ENCODE measurements at regions not wholly inside any gene's neighbourhood (a gene's known extent, or its start where the extent isn't known, plus 50 kb on each side); places are given as distances from the start of the nearest gene placed in this dataset.
"Not testable (repeated sequence)": the region's sequence is repeated elsewhere in the genome, so short reads cannot be mapped to it uniquely, and the experiment has no call there.

DNA sequence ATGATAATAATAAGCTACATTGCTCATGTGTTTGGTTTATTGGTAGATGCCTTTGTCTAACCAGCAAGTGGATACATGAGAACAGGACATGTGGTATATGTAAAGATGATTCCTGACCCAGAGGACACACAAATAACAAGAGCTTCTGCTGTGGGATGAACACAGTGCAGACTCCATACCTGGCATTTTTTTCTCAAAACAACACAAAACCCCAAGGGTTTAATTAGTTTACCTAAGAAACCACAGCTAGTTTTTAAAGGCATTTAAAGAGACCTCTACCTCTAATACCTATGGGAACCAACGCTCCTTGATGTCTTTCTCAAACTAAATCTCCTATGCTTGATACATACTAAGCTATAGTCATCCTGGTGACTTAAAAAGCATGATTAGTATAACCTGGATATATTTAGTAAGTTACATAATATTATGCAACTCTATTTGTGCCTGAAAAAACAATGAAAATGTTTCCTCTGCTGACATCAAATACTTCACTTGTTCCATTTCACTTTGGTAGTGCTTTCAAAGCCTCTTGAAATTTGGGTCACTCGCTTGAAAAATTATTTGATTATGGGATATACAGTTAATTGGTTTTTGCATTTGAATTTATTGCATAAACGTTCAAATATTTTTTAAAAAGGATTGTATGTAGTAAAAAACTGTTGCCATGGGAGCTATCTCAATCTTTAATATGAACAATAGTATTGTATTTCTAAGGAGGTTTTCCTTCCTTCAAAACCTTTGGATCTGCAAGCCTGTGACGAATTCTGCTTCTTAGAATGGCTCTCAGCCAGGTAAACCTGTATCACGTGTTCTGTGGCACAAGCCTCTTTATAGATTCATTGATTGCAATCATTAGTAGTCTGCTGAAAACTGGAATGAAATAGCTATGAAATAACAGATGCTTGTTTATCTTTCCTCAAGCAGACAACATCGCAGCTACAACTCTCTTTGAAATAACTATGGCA is 233.0 kb upstream of the KCNMB2 start:
- no peak for FAIRE-seq

DNA sequence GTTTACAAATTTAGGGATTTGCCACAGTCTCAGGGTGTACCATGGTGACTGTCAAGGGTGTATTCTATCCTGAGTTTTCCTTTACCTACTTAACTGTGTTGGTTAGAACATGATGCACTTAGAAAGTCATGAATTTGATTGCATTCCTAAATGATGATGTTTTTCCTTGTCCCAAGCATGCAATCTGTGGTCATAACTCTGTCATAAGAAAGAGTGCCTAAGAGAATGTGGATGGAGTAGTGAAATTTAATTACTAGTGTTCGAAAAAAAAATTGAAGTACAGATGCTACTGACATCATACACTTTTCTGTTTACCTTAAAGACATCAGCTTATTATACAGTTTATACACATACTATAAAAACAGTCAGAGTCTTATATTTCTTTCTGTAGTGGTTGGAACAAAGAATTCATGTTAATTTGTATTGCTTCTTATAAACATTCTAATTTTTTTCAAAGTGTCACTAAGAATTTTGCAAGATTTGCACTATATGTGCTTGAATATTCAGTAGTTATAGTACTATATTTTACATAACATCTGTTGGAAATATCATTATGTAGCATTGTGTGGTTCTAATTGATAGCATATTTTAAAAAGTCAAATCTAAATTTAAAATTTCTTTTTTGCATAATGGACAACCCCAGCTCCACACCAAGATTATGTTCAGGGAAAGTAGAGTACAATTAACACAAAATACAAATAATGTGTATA is 231.3 kb upstream of the KCNMB2 start:
- FAIRE-seq: no peak

DNA sequence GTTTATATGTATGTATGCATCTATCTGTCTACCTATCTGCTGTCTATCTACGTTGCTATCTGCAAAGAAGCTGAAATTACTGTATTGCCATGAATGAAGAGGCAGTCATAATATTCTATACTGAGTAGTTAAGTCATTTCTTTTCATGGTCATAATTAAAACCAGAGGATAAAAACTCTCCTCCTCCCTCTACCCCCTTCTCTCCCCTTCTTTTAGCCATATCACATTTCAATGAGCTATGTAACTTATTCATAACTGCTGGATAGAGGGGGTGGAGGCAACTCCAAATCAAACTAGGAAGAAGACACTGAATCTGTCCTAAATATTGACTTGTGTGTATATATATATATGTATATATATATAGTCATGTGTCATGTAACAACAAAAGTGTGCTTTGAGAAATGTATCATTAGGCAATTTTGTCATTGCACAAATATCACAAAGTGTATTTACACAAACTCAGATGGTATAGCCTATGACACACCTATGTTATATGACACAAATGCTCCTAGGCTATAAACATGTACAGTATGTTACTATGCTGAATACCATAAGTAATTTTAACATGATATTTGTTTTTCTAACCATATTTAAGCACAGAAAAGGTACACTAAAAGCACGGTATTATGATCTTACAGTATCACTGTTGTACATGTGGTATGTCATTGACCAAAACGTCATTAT is 229.7 kb upstream of the KCNMB2 start:
- FAIRE-seq: no peak

DNA sequence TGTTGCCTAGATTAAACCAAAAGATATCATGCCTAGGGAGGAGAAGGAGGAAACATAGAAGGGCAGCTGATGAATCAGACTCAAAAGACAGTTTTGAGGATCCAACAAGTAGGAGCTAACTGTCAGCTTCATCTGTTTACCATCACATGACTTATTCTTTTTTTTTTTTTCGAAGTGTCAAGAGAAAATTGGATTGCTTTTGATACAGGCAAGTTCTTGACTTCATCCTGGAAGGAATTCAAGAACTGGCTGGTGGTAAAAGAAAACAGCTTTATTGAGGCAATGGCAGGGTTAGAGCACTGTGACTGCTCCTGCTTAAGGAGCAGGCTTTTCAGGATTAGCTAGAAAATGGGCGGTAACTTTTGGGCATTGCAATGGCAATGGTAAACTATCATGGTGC is 227.5 kb upstream of the KCNMB2 start:
- FAIRE-seq: no peak

DNA sequence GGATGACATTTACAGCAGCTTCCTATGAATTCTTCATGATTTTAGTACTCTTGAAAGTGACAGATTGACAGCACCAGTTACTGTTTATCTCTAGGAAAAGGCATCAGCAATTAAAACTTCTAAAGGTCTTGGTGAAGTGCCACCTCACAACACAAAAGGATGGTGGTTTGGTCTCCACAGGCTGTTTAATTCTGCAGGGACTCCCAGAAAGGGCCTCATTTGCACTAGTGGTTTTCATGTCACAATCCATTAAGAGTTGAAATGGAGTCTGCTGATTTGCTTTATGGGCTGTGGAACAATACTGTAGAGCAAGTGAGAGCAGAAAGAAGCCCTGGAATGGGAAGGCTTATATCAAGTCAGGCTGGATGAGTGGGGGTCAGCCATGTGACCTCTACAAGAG is 225.3 kb upstream of the KCNMB2 start:
- no peak for FAIRE-seq

DNA sequence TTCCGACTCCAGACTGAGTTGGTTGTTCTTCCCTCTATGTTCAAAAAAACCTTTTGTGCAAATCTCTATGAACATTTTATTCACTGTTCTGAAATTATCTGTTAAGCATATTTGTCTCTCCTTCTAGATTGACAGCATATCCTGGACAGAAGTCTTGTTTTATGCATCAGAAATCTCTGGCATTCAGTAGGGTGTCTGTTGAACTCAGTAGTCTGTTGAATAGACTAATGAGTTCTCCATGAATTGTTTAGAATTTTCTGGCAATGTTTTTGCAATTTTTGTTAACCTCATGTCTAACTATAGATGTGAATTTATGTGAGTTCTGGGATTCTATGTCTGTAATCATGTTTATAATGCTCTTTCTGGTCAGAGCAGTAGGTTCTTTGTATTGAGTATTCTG is 222.5 kb upstream of the KCNMB2 start:
- no peak for FAIRE-seq

DNA sequence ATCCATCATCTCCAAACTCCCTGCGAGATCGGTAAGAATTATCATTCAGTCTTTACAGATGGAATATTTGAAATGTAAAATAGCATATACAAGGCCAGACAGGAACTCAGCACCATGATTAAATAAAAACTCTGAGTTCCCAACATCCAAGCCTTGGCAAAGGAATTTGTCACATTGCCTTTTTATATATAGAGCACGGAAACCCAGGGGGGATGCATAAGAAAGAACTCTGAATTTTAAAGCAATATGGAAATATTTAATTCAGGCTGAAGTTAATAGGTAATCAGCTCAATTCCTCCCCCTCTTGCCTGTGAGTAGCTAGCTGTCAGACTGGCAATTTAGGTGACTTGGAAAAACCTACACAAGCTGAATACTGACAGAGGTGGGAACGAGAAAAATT is 217.9 kb upstream of the KCNMB2 start:
- FAIRE-seq: no peak

DNA sequence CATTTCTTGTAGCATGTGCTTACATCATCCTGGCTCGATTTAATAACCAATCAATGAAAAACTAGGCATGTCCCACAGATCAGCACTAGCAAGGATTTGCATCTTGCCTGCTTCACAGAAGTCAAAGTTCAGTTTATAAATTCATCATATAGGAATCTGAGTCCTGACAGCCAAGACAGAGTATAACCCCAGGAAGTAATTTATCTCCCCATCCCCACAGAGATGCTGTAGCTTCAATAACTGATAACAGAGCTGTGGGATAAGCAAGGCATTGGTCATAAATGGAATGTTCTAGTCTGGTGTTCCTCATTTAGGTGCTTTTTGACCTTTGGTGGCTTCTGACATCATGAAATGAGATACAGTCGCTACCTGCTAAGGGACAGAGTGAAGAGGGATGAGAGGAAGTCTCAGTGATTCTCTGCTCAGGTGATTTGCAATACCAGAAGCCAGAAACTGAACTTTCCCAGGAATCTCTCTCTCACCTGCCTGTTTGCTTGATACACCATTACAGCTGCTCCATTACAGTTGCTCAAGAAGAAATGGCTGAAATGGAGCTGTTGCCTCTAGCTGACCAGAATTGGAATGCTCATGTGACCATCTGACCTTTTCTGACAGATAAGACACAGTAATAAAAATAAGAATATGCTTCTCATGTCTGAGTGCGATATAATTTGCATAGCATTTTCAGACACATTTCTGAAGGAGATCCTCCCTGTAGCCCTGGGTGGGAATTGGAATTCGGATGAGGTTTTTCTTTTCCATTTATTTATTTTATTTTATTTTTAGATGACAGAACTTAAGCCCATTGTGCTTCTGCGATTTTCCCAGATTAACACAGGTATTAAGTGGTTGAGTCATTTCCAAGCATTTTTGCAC is 217.1 kb upstream of the KCNMB2 start:
- FAIRE-seq: no peak

DNA sequence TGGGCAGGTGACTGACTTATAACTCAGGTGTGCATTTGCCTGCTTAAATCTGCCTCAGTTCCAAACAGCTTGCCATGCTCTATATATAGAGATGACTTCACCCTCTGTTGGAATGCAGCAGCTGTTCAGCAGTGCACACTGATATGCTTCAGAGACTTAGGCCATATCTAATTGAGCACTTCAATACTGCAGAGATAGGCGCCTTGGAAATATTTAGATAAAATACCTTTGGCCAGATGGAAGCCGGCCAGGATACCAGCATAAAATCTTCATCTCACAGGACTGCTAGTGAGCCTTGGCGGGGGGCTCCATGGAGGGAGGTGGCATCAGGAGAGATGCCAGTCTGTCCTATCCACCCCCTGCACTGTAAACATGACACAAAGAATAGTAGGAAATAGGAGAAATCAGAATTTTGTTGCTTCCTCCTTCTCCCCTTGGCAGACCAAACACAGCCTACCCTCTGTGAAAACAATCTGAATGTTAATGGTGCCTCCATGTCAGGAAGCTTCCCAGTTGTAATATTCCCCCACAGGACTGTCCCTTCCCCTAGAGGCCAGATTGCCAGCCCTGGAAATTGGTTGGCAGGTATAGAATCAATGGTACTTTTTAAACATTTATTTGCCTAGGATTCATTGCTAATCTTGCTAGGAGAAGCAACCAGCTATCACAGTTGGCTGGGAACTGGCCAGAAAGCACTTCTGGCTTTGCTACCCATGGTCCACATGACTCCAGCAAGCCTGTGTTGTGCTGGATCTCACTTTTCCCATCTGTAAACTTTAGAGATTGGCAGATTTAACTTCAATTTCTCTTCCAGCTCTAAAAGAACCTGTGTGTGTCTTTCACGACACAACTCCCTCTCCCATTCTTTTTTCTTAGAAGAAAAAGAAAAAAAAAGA is 215.5 kb upstream of the KCNMB2 start:
- no peak for FAIRE-seq

DNA sequence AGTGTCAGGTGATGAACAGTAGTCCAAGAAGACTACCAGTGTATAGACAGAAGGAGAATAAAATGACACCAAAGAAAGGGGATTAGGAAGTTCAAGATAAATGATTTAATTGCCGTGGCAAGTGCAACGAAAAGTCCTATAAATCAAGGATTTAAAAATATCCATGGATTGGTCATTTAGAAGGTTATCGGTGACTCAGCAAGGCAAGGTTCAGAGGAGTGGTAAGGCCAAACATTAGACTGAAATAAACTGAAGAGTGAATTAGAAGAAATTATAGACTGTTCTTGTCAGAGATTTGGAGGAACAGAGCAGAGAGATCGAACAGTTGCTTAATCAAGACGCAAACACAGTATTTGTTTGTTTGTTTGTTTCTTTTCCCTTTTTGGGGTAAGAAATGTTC is 211.9 kb upstream of the KCNMB2 start:
- FAIRE-seq: no peak

DNA sequence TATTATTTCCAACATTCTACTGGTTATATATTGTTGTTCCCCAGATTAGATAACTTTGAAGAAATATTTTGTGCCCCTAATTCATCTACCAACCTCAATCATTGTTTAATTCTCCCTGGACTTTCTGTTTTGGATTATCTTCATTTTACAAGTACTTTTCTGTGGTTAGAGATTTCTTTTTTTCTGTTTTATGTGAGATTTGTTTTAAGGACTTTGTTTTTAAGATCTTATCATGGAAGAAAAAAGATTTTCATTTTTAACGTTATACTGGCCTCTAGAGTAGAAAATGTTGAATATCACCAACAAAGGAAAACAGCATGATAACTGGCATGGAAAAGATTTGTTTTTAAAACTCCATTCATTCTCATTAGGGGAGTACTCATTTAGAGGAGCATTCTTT is 210.9 kb upstream of the KCNMB2 start:
- FAIRE-seq: peak; percentile 37

DNA sequence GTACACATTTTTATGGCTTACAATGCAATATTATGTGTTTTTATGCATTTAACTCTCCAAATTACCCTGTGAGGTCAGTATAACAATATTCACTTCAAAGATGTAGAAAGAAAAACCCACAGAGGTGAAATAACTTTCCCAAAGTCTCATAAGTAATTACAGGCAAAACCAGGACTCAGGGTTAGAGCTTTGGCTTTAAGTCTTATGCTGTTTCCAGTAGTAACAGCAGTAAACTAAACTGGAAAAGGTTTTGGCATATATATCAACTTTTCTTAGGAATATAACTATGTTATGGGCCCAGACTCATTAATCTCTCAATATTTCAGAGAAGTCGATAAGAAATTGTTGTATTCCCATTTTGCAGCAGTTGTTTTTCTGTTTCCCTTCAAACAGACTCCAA is 206.3 kb upstream of the KCNMB2 start:
- no peak for FAIRE-seq

DNA sequence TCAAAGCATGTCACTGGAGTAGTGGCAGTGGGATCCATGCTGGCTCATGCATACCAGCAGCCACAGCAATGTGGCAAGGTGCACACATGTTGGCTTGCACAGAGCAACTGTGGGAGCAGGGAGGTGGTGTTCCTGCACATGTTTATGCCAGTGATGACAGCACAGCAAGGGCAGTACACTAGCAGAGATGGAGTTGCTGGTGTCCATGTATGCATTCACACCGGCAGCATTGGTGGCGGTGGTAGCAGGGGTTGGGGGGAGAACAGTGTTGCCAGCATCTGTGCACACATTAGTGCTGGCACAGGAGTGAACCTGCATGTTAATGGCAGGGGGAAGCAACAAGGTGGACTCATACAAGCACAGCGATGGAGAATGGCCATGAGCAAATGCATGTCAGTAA is 202.0 kb upstream of the KCNMB2 start:
- FAIRE-seq: no peak

DNA sequence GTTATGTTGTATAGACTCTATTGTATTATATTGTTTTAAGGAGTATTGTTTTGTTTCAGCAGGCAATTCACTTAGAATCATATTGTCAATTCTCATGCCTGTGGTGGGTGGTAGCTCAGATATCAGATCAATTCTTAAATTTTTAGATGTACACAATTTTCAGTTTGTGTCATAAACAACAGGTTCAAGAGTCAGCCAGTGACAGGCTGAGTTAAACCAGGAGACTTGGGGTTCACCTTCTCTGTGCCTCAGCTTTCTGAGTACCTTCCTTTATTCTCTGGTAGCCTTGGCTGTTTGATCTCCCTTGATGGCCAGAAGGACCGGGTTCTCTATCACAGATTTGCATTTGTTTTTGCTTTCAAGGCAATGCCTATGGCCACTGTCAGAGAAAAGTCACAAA is 199.9 kb upstream of the KCNMB2 start:
- FAIRE-seq: no peak

DNA sequence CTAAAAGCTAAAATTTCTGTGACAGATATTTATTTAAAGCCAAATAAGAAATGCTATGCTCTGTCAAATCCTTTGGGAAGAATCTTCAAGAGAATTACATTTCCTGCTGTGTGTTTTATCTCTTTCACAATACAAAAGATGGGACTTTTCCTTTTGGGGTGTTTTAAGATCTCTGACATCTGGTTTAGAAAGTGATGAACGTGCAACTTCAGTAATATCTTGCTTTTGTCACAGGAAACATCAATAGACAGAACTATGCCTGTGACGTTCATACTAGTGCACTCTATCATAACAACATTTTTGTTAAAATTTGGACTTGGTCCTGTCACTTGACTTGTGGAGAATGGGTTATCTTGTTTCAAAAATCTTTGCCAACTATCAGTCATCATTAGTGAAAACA is 195.7 kb upstream of the KCNMB2 start:
- FAIRE-seq: no peak

DNA sequence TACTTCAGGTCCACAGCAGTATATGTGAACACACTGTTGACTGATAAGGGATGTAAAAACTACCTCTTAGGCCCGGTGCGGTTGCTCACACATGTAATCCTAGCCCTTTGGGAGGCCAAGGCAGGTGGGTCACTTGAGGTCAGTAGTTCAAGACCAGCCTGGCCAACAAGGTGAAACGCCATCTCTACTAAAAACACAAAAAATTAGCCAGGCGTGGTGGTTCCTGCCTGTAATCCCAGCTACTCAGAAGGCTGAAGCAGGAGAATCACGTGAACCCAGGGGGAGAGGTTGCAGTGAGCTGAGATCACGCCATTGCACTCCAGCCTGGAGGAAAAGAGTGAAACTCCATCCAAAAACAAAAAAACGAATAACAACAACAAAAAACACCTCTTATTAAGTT is 194.6 kb upstream of the KCNMB2 start:
- no peak for FAIRE-seq

DNA sequence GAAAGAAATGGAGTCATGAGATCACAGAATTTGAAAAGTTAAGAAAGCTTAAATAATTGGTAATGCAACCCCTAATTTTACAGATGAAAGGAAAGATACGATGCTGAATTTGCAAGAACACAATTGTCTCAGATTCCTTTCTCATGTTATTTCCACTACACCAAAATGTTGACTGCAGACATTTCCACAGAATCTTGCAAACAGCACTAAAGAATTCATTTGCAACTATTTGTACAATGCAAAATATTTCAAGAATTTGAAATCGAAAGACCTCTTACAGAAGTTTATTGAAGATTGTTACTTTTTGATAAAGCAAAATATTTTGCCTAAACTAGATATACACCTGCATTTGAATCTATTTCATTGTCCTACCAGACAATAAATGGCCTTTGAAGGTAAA is 194.1 kb upstream of the KCNMB2 start:
- FAIRE-seq: no peak

DNA sequence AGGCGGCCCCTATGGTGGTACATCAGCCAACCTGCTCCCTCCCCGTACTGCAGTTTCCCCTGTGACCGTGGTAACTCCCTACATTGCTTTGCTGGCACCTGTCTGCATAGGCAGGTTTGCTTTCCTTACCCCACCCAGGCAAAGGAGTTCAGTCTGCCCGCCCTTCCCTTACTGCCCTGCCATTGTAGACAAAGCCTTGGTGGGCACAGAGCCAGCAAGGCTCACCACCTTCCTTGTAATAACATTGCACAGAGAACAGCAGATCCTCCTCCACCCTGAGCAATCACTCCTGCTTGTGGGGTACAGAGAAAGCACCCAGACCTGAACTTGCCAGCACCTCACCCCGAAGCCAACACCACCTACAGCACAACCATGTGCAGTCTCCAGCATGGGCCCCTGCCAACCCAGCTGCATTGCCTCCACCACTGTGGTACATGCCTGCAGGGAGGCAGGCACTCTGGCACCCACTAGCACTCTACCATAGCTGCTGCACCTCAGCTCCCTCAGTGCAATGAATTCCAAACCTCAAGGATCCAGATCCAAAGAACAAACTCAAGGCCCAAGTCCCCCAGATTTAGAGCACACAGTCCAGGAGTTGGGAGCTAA is 192.7 kb upstream of the KCNMB2 start:
- FAIRE-seq: no peak

DNA sequence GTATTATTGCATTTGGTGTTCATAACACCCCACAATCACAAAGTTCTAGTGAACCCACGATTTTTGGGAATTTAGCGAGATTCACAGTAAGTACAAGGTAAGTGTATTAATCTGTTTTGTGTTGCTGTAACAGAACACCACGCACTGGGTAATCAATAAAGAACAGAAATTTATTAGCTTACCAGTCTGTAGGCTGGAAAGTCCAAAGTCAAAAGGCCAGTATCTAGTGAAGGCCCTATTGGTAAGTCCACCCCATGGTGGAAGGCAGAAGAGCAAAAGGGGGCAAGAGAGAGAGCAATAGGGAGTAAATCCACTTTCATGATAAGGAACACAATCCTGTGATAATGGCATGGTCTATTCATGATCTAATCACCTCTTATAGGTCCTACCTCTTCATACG is 190.3 kb upstream of the KCNMB2 start:
- no peak for FAIRE-seq

DNA sequence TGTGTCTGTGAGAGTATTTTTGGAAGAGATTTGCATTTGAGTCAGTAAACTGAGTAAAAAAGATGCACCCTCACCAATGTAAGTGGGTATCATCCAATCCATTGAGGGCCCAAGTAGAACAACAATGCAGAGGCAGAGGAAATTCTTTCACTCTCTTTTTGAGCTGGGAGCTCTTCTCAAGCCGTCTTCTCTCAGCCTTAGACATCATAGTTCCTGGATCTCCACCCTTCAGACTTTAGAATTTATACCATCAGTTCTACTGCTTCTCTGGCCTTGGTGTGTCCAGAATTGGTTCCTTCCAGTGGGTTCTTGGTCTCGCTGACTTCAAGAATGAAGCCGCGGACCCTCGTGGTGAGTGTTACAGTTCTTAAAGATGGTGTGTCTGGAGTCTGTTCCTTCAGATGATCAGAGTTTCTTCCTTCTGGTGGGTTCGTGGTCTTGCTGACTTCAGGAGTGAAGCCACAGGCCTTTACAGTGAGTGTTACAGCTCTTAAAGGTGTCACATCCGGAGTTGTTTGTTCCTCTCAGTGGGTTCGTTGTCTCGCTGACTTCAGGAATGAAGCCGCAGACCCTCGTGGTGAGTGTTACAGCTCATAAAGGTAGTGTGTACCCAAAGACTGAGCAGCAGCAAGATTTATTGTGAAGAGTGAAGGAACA is 187.5 kb upstream of the KCNMB2 start:
- FAIRE-seq: not testable (repeated sequence)

DNA sequence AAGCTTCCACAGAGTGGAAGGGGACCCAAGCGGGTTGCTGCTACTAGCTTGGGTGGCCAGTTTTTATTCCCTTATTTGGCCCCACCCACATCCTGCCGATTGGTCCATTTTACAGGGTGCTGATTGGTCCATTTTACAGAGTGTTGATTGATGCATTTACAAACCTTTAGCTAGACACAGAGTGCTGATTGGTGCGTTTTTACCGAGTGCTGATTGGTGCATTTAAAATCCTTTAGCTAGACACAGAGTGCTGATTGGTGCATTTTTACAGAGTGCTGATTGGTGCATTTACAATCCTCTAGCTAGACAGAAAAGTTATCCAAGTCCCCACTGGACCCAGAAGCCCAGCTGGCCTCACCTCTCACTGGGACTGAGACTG is 187.0 kb upstream of the KCNMB2 start:
- FAIRE-seq: not testable (repeated sequence)
